Gastroesophageal sphincter (tissue), 3 donors: ENCODE measurements at regions not wholly inside any gene's neighbourhood (a gene's known extent, or its start where the extent isn't known, plus 50 kb on each side); places are given as distances from the start of the nearest gene placed in this dataset.

Source experiments
- CTCF ChIP-seq, 4 experiments: fragments of 200-600 bp in 2 of 4; fragments of 450-650 bp in 2 of 4; sonication (generic) in 1 of 4; IDR thresholded peaks; one replicate each; pipeline ENCODE4 v1.5.1; 2017 to 2019; ENCODE audit warnings: antibody characterized with exemption in 4 of 4, mild to moderate bottlenecking in 2 of 4, moderate library complexity in 2 of 4
- POLR2A ChIP-seq, 2 donors: fragments of 450-650 bp; IDR thresholded peaks; one replicate each; pipeline ENCODE4 v1.6.1; 2017; ENCODE audit warnings: antibody characterized with exemption in 2 of 2, mild to moderate bottlenecking in 2 of 2, moderate library complexity in 1 of 2

- TF ChIP-seq CTCF (IDR thresholded peaks at IDR 0.05) (no peak), POLR2A (IDR thresholded peaks at IDR 0.05) (no peak)
Observed at GRCh38 chr11:119509969-119510401, 87.0 kb upstream of the THY1 start.
